ENCODE measurements at regions not wholly inside any gene's neighbourhood (a gene's known extent, or its start where the extent isn't known, plus 50 kb on each side); places are given as distances from the start of the nearest gene placed in this dataset.

GRCh38 chr7:56188823-56189346, 72.7 kb upstream of the NUPR2 start:
- Histone ChIP-seq H3K27me3 (no peaks in the 10 kb centered on the region), H3K36me3 (no peaks in the 10 kb centered on the region), H3K4me1 (no peaks in the 10 kb centered on the region), H3K4me3 (ENCODE audit: low read depth, low read length) (no peak overlapping the region), H3K9me3 (no peaks in the 10 kb centered on the region)
- DNase-seq, result no peak
- no peak for TF ChIP-seq CTCF (IDR thresholded peaks at IDR 0.05; ENCODE audit: low read depth, low read length)

GRCh38 chr7:56188376-56188775, 72.2 kb upstream of the NUPR2 start:
- DNase-seq, result no peak
- Histone ChIP-seq H3K27me3 (no peaks in the 10 kb centered on the region), H3K9me3 (no peaks in the 10 kb centered on the region), H3K36me3 (no peaks in the 10 kb centered on the region), H3K4me3 (ENCODE audit: low read depth, low read length) (no peak overlapping the region), H3K4me1 (no peaks in the 10 kb centered on the region)
- TF ChIP-seq CTCF (IDR thresholded peaks at IDR 0.05; ENCODE audit: low read depth, low read length), result no peak

DNA sequence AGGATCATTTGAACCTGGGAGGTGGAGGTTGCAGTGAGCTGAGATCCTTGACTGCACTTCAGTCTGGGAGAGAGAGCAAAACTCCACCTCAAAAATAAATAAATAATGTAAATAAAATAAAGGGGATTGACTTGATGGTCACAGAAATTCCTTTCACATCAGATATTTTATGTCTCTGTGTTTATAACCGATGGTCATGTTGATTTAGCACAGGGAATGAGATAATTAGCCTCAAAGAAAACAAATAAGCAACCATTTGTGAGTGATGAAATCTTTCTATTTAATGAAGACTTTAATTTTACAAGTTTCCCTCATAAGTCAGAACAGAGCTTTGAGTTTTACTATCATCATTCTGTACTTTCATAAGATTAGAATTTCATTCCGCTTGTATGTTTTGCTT, 64.8 kb upstream of the NUPR2 start:
- no peaks in the 10 kb centered on the region for H3K27me3 ChIP-seq
- H3K4me3 ChIP-seq (ENCODE audit: low read depth, low read length), result no peak overlapping the region
- no peak for TF ChIP-seq CTCF (IDR thresholded peaks at IDR 0.05; ENCODE audit: low read depth, low read length)
- no peaks in the 10 kb centered on the region for H3K4me1 ChIP-seq
- DNase-seq, result no peak
- no peaks in the 10 kb centered on the region for H3K9me3 ChIP-seq
- no peaks in the 10 kb centered on the region for H3K36me3 ChIP-seq

DNA sequence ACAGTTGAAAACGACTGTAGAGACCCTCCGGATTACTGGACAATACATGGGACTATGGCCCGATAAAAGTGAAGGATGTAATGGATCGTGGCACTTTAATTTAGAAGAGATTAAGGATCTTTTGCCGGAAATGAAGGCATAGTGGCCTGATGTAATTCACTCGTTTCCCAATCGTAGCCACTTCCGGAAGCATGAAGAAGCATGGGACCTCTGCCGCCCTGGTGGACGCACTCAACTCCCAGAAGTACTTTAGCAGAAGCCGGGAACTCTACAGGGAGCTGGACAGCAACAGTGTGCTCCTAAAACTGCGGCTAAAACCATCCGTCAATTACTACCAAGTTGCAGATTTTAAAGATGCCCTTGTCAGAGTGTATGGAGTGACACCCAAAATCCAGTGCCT, 59.6 kb upstream of the NUPR2 start:
- Histone ChIP-seq H3K36me3 (no peaks in the 10 kb centered on the region), H3K4me3 (ENCODE audit: low read depth, low read length) (no peak overlapping the region), H3K9me3 (no peaks in the 10 kb centered on the region; the same call in 1 of the 2 replicates), H3K4me1 (no peaks in the 10 kb centered on the region), H3K27me3 (no peaks in the 10 kb centered on the region)
- DNase-seq, result no peak
- TF ChIP-seq CTCF (IDR thresholded peaks at IDR 0.05; ENCODE audit: low read depth, low read length), result no peak

GRCh38 chr7:56174875-56175760, 58.9 kb upstream of the NUPR2 start:
- Histone ChIP-seq H3K9me3 (no peaks in the 10 kb centered on the region; the same call in 1 of the 2 replicates), H3K4me1 (no peaks in the 10 kb centered on the region), H3K27me3 (no peaks in the 10 kb centered on the region), H3K4me3 (ENCODE audit: low read depth, low read length) (no peak overlapping the region), H3K36me3 (no peaks in the 10 kb centered on the region)
- no peak for TF ChIP-seq CTCF (IDR thresholded peaks at IDR 0.05; ENCODE audit: low read depth, low read length)
- DNase-seq, result peak; percentile 8

- H3K36me3 ChIP-seq, result no peaks in the 10 kb centered on the region
- no peaks in the 10 kb centered on the region for H3K4me1 ChIP-seq
- no peak for TF ChIP-seq CTCF (IDR thresholded peaks at IDR 0.05; ENCODE audit: low read depth, low read length)
- no peaks in the 10 kb centered on the region for H3K27me3 ChIP-seq
- DNase-seq, result no peak
- H3K4me3 ChIP-seq (ENCODE audit: low read depth, low read length), result no peak overlapping the region
- no peaks in the 10 kb centered on the region; the same call in 1 of the 2 replicates for H3K9me3 ChIP-seq
Observed at GRCh38 chr7:56174346-56174874, 58.2 kb upstream of the NUPR2 start.
